OCI-LY1 (cell line): ENCODE measurements at regions not wholly inside any gene's neighbourhood (a gene's known extent, or its start where the extent isn't known, plus 50 kb on each side); places are given as distances from the start of the nearest gene placed in this dataset.

Source experiments
- CTCF ChIP-seq: fragments of 200-600 bp; sonication (generic), shearing (Covaris generic); IDR thresholded peaks from 2 replicates; pipeline ENCODE4 v1.5.1; 2017; ENCODE audit warnings: mild to moderate bottlenecking, antibody characterized with exemption, low read length, moderate library complexity, mixed read lengths
- EZH2 ChIP-seq: fragments of 200-600 bp; sonication (generic), shearing (Covaris generic); IDR thresholded peaks from 2 replicates; pipeline ENCODE4 v1.8.0; 2017; ENCODE audit warnings: borderline replicate concordance, mixed run types, mild to moderate bottlenecking, antibody characterized with exemption, low read length, moderate library complexity, mixed read lengths

DNA sequence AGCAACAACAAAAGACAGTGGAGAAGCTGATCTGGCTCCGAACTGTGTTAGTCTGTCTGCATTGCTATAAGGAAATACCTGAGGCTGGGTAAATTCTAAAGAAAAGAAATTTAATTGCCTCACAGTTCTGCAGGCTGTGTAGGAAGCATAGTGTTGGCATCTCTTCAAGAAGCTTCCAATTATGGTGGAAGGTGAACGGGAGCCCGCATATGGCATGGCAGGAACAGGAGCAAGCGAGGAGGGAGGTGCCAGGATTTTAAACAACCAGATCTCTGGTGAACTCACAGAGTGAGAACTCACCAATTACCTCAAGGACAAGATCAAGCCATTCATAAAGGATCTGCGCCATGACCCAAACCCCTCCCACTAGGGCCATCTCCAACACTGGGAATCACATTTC, 293.5 kb downstream of the SMOC2 start:
- TF ChIP-seq EZH2 (no peak), CTCF (no peak)
